Glomerular visceral epithelial cell (primary cell): ENCODE measurements at regions not wholly inside any gene's neighbourhood (a gene's known extent, or its start where the extent isn't known, plus 50 kb on each side); places are given as distances from the start of the nearest gene placed in this dataset.
A peak's percentile ranks its signal among the peaks of the same experiment; 100 is the strongest.
"Not testable (repeated sequence)": the region's sequence is repeated elsewhere in the genome, so short reads cannot be mapped to it uniquely, and the experiment has no call there.

Experiments
- DNase-seq: peaks from one replicate; pipeline ENCODE4 v3.0.0-alpha.2; 2016; ENCODE audit errors: extremely low spot score

GRCh38 chr10:31686599-31686998 lies 242.0 kb downstream of the ARHGAP12 start:
- DNase-seq = no peak

- DNase-seq = no peak
Observed at GRCh38 chr10:31683682-31684081, 244.9 kb downstream of the ARHGAP12 start.

- no peak for DNase-seq
Observed at GRCh38 chr10:31679936-31680335, 248.7 kb downstream of the ARHGAP12 start.

- DNase-seq = no peak
Observed at GRCh38 chr10:31678575-31679516, 249.8 kb downstream of the ARHGAP12 start.

- DNase-seq = no peak
Observed at GRCh38 chr10:31678139-31678536, 250.5 kb downstream of the ARHGAP12 start.

- DNase-seq = no peak
Observed at GRCh38 chr10:31677195-31678138, 251.2 kb downstream of the ARHGAP12 start.

- DNase-seq = no peak
Observed at GRCh38 chr10:31675726-31676125, 252.9 kb downstream of the ARHGAP12 start.

- no peak for DNase-seq
Observed at GRCh38 chr10:31669357-31669756, 259.3 kb downstream of the ARHGAP12 start.

GRCh38 chr10:31668326-31668725 lies 260.3 kb downstream of the ARHGAP12 start:
- no peak for DNase-seq

- DNase-seq = not testable (repeated sequence)
Observed at GRCh38 chr10:31665764-31666279, 262.8 kb downstream of the ARHGAP12 start.

GRCh38 chr10:31664803-31665202 lies 263.8 kb downstream of the ARHGAP12 start:
- DNase-seq = no peak

GRCh38 chr10:31664071-31664470 lies 264.6 kb downstream of the ARHGAP12 start:
- not testable (repeated sequence) for DNase-seq

- DNase-seq = no peak
Observed at GRCh38 chr10:31660300-31660699, 268.3 kb downstream of the ARHGAP12 start.

- no peak for DNase-seq
Observed at GRCh38 chr10:31659665-31660064, 269.0 kb downstream of the ARHGAP12 start.

GRCh38 chr10:31657434-31657872 lies 271.2 kb downstream of the ARHGAP12 start:
- no peak for DNase-seq

- DNase-seq = no peak
Observed at GRCh38 chr10:31656851-31657433, 271.7 kb downstream of the ARHGAP12 start.

- DNase-seq = no peak
Observed at GRCh38 chr10:31652038-31652437, 276.6 kb downstream of the ARHGAP12 start.

GRCh38 chr10:31650010-31650409 lies 278.6 kb downstream of the ARHGAP12 start:
- peak; percentile 49 for DNase-seq

GRCh38 chr10:31648966-31649365 lies 279.7 kb downstream of the ARHGAP12 start:
- no peak for DNase-seq

GRCh38 chr10:31647861-31648260 lies 280.8 kb downstream of the ARHGAP12 start:
- no peak for DNase-seq

GRCh38 chr10:31646519-31646918 lies 282.1 kb downstream of the ARHGAP12 start:
- DNase-seq = no peak

GRCh38 chr10:31645786-31646185 lies 282.8 kb downstream of the ARHGAP12 start:
- no peak for DNase-seq
